HG02970 (cell line): ENCODE measurements at regions not wholly inside any gene's neighbourhood (a gene's known extent, or its start where the extent isn't known, plus 50 kb on each side); places are given as distances from the start of the nearest gene placed in this dataset.

Source experiments
- ATAC-seq: cut with Tn5 transposase; IDR thresholded peaks from one replicate; pipeline ENCODE4 v1.9.1; 2021; ENCODE audit warnings: mild to moderate bottlenecking, moderate library complexity, moderate number of reproducible peaks; ENCODE audit not compliant: unreplicated experiment, low FRiP score

- ATAC-seq: no peak
Observed at GRCh38 chr5:74430631-74431289, 209.8 kb downstream of the ENC1 start.

GRCh38 chr5:74429495-74429894 is 211.0 kb downstream of the ENC1 start:
- ATAC-seq: no peak

- ATAC-seq: no peak
Observed at GRCh38 chr5:74428876-74429275, 211.7 kb downstream of the ENC1 start.

- no peak for ATAC-seq
Observed at GRCh38 chr5:74428275-74428674, 212.3 kb downstream of the ENC1 start.

- ATAC-seq: no peak
Observed at GRCh38 chr5:74426506-74426905, 214.0 kb downstream of the ENC1 start.

GRCh38 chr5:74424162-74424868 is 216.2 kb downstream of the ENC1 start:
- no peak for ATAC-seq

- no peak for ATAC-seq
Observed at GRCh38 chr5:74423383-74423782, 217.1 kb downstream of the ENC1 start.

- no peak for ATAC-seq
Observed at GRCh38 chr5:74422671-74423070, 217.9 kb downstream of the ENC1 start.

GRCh38 chr5:74422030-74422429 is 218.5 kb downstream of the ENC1 start:
- ATAC-seq: no peak

- ATAC-seq: no peak
Observed at GRCh38 chr5:74421377-74421776, 219.2 kb downstream of the ENC1 start.

- no peak for ATAC-seq
Observed at GRCh38 chr5:74420947-74421346, 219.6 kb downstream of the ENC1 start.

- no peak for ATAC-seq
Observed at GRCh38 chr5:74420220-74420619, 220.3 kb downstream of the ENC1 start.

- no peak for ATAC-seq
Observed at GRCh38 chr5:74419468-74419867, 221.1 kb downstream of the ENC1 start.

- ATAC-seq: no peak
Observed at GRCh38 chr5:74418709-74419108, 221.8 kb downstream of the ENC1 start.

- ATAC-seq: no peak
Observed at GRCh38 chr5:74418261-74418660, 222.3 kb downstream of the ENC1 start.

GRCh38 chr5:74415695-74416102 is 224.8 kb downstream of the ENC1 start:
- no peak for ATAC-seq

GRCh38 chr5:74414228-74414627 is 226.3 kb downstream of the ENC1 start:
- no peak for ATAC-seq

GRCh38 chr5:74413403-74414048 is 227.0 kb downstream of the ENC1 start:
- ATAC-seq: no peak

- no peak for ATAC-seq
Observed at GRCh38 chr5:74412066-74412465, 228.5 kb downstream of the ENC1 start.

- ATAC-seq: no peak
Observed at GRCh38 chr5:74409712-74410111, 230.8 kb downstream of the ENC1 start.

- ATAC-seq: no peak
Observed at GRCh38 chr5:74409166-74409706, 231.3 kb downstream of the ENC1 start.
